ENCODE measurements at regions not wholly inside any gene's neighbourhood (a gene's known extent, or its start where the extent isn't known, plus 50 kb on each side); places are given as distances from the start of the nearest gene placed in this dataset.

DNA sequence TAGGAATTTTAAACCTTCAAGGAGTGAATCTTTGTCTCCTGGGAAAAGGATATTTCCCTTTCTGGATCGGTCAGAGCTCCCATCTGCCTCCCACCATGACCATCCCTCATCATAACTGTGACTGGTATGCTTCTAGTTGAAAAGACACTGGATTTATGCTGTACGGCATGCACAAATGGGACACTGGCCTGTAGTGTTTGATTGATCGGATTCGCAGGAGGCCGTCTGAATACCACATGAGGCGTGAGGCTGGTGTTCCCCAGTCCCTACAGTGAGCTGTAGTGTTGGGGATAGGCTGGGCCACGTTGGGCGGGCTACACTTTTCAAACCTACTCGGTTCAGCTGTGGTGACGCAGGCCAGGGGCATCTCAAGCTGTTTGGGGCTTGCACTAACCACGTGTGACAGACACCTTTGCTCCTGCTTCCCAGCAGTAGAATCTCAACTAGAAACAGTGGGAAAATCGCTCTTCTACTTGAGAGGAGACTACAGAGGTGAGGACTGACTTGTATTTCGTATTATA, 101.8 kb downstream of the MID1IP1 start:
- Histone ChIP-seq H3K36me3 (no peaks in the 10 kb centered on the region), H3K27me3 (no peaks in the 10 kb centered on the region), H3K27ac (no peak overlapping the region), H3K4me1 (no peaks in the 10 kb centered on the region), H3K4me3 (replicated peaks in 1 of 3) (no peak overlapping the region), H3K9me3 (no peaks in the 10 kb centered on the region)
- intact Hi-C loops (cut with DNase I) = no loop called here
- TF ChIP-seq, protein P1, sequence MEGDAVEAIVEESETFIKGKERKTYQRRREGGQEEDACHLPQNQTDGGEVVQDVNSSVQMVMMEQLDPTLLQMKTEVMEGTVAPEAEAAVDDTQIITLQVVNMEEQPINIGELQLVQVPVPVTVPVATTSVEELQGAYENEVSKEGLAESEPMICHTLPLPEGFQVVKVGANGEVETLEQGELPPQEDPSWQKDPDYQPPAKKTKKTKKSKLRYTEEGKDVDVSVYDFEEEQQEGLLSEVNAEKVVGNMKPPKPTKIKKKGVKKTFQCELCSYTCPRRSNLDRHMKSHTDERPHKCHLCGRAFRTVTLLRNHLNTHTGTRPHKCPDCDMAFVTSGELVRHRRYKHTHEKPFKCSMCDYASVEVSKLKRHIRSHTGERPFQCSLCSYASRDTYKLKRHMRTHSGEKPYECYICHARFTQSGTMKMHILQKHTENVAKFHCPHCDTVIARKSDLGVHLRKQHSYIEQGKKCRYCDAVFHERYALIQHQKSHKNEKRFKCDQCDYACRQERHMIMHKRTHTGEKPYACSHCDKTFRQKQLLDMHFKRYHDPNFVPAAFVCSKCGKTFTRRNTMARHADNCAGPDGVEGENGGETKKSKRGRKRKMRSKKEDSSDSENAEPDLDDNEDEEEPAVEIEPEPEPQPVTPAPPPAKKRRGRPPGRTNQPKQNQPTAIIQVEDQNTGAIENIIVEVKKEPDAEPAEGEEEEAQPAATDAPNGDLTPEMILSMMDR (IDR thresholded peaks at IDR 0.05) = no peak
- no peak for TF ChIP-seq POLR2A (IDR thresholded peaks at IDR 0.05)
- no peak for DNase-seq
- 91 to 92% methylated on average over 6 to 11 of the region's 13 CpGs for WGBS, 2 donors

DNA sequence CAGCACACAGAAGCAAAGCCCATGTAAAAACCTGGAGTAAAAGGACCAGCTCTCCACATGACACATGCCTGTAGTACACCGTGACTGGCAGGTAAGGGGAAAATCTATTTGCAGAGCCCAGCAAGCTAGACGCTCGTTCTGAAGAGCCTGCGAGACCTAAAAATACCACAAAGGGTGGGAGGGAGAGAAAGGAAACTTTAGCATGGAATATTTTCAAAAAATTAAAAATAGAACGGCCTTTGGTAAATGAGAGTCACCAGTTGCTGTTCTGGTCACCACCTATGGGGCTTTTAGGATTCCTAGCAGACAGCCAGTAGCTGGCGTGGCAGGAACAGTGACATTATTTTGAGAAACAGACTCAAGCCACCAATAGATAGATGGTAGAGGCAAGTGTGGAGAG, 115.5 kb downstream of the MID1IP1 start:
- no peak overlapping the region for H3K27ac ChIP-seq
- H3K36me3 ChIP-seq = no peaks in the 10 kb centered on the region
- H3K9me3 ChIP-seq = no peaks in the 10 kb centered on the region
- H3K4me3 ChIP-seq (replicated peaks in 1 of 3) = no peak overlapping the region
- 88 to 96% methylated on average over 5 to 6 of the region's 6 CpGs for WGBS, 2 donors
- no peaks in the 10 kb centered on the region for H3K27me3 ChIP-seq
- no peaks in the 10 kb centered on the region for H3K4me1 ChIP-seq
- TF ChIP-seq POLR2A (IDR thresholded peaks at IDR 0.05) = no peak
- TF ChIP-seq, protein P1 (IDR thresholded peaks at IDR 0.05) = no peak
- intact Hi-C loops (cut with DNase I) = no loop called here
- DNase-seq = no peak

DNA sequence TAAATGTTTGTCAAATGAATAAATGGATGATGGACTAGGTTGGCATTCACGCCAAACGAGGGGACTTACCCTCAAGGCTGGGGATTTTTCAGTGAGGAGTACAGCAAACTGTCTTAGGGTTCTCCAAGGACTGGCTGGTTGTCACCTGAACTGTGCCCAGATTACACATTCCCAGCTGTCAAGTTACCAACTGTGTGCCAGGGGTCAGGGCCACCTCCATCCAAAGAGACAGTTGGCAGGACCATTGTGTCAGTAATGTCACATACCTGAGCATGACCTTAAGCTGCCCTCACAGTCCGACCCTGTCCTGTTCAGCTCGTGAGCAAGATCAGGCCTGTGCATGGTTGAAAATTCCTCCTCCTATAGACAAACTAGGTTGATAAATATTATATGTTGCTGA, 116.7 kb downstream of the MID1IP1 start:
- Histone ChIP-seq H3K36me3 (no peaks in the 10 kb centered on the region), H3K27me3 (no peaks in the 10 kb centered on the region), H3K9me3 (no peaks in the 10 kb centered on the region), H3K4me3 (replicated peaks in 1 of 3) (no peak overlapping the region), H3K4me1 (no peaks in the 10 kb centered on the region), H3K27ac (no peak overlapping the region)
- intact Hi-C loops (cut with DNase I) = no loop called here
- TF ChIP-seq, protein P1 (IDR thresholded peaks at IDR 0.05) = no peak
- no peak for TF ChIP-seq POLR2A (IDR thresholded peaks at IDR 0.05)
- no peak for DNase-seq
- 97 to 100% methylated on average over 4 of the region's 4 CpGs for WGBS, 2 donors

DNA sequence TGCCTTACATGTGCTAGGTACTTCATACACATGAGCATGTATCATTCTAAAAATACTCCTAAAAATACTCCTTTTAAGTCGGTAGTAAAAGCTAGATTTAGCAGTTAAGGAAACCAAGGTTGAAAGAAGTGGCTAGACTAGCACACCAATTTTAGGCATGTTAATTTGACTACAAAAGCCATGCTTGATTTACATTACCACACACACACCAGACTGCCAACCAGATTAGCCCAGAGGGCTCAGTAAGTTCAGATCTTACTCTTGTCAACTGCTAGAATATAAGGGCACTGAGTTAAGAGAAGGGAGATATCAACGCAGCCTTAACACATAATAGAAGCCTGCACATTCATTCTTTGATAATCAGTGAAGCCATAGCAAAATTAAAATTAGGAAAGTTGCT, 117.9 kb downstream of the MID1IP1 start:
- Histone ChIP-seq H3K4me3 (replicated peaks in 1 of 3) (no peak overlapping the region), H3K36me3 (no peaks in the 10 kb centered on the region), H3K9me3 (no peaks in the 10 kb centered on the region), H3K27me3 (no peaks in the 10 kb centered on the region), H3K4me1 (no peaks in the 10 kb centered on the region), H3K27ac (no peak overlapping the region)
- WGBS, 2 donors = 94 to 97% methylated on average over 2 of the region's 2 CpGs
- intact Hi-C loops (cut with DNase I) = no loop called here
- TF ChIP-seq POLR2A (IDR thresholded peaks at IDR 0.05) = no peak
- TF ChIP-seq, protein P1 (IDR thresholded peaks at IDR 0.05) = no peak
- no peak for DNase-seq

DNA sequence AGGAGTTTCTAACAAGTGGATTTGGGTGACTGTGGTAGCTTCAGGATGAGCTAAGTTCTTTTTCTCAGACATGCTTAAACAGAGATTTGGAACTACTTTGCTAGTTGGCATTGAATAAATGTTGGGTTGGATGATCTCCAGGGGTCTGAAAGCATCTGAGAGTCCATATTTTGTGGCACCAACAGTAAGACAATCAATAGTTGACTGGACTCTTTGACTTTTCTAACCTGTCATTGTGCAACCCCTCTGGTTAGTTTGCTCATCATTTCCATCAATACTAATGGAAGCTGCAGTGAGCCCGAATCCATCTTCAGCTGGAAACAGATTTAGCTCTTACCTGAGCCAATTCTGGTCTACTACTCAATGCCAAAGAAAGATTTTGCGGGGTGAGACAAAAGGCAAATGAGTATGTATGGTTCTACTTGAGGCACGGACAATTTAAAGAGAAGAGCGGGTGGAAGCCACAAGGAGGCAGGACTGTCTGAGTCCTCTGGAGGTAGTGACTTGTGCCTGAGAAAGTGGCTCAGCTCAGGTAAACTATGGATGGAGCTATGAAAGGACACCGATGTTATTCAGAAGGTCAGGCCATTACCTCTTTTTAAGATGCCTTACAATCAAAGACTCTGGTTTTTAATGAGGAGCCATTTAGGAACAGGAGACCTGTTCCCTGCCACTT, 118.7 kb downstream of the MID1IP1 start:
- no peak overlapping the region for H3K27ac ChIP-seq
- WGBS, 2 donors = 80 to 95% methylated on average over 5 of the region's 5 CpGs

More for the DNA sequence above, 118.7 kb downstream of the MID1IP1 start:
- DNase-seq = no peak
- H3K36me3 ChIP-seq = no peaks in the 10 kb centered on the region
- no peak overlapping the region for H3K4me3 ChIP-seq (replicated peaks in 1 of 3)
- H3K9me3 ChIP-seq = no peaks in the 10 kb centered on the region
- H3K4me1 ChIP-seq = no peaks in the 10 kb centered on the region
- H3K27me3 ChIP-seq = no peaks in the 10 kb centered on the region
- no peak for TF ChIP-seq POLR2A (IDR thresholded peaks at IDR 0.05)
- TF ChIP-seq, protein P1 (IDR thresholded peaks at IDR 0.05) = no peak
- intact Hi-C loops (cut with DNase I) = no loop called here

Data from thyroid gland (tissue), 4 donors.